GM13977 (cell line): ENCODE measurements at regions not wholly inside any gene's neighbourhood (a gene's known extent, or its start where the extent isn't known, plus 50 kb on each side); places are given as distances from the start of the nearest gene placed in this dataset.

ENCODE experiments used
- DNase-seq: peaks from one replicate; pipeline ENCODE4 v3.0.0; 2012; ENCODE audit warnings: low spot score
- in situ Hi-C: fragments of 300-500 bp; cut with MboI; formaldehyde crosslinking; loops from one replicate; pipeline ENCODE4 v1.12.0; 2022; ENCODE audit warnings: low sequenced_read_pairs, low pct_unique_long_range_greater_than_20kb, mixed read lengths, inconsistent platforms; ENCODE audit not compliant: unreplicated experiment
- TF ChIP-seq, protein P1 (sequence below): IDR thresholded peaks from 2 replicates; pipeline ENCODE4 v1.5.1; 2012; ENCODE audit warnings: mild to moderate bottlenecking, control low read depth; ENCODE audit not compliant: insufficient read depth; ENCODE audit errors: extremely low read depth, missing control alignments

DNA sequence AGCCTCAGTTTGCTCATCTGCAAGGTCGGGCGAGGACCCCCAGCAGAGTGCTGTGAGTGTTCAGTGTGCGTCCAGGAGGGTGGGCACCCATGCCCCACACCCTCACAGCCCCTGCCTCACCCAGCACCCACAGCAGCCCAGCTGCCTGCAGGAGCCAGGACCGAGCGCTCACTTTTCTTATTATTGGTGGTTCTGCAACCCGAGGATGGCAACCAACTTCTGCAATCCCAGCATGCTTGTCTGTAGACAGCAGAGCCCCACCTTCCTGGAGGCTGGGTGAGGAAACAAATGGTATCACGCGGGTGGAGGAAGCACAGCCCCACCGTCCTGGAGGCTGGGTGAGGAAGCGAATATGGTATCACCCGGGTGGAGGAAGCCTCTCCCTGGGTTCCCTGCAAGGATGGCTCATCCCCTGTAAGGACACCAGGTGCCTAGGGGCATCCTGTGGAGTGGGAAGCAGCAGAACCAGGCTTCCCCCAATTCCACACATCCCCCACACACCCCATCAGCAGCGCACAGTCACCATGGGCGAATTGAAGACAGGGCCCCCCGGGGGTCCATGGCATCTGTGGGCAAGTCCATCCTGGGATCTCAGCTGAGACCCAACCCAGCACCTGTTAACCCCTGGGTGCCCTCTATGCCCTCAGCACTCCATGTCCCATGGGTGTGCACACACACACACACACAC is 220.5 kb upstream of the RAB6C start:
- TF ChIP-seq, protein P1, sequence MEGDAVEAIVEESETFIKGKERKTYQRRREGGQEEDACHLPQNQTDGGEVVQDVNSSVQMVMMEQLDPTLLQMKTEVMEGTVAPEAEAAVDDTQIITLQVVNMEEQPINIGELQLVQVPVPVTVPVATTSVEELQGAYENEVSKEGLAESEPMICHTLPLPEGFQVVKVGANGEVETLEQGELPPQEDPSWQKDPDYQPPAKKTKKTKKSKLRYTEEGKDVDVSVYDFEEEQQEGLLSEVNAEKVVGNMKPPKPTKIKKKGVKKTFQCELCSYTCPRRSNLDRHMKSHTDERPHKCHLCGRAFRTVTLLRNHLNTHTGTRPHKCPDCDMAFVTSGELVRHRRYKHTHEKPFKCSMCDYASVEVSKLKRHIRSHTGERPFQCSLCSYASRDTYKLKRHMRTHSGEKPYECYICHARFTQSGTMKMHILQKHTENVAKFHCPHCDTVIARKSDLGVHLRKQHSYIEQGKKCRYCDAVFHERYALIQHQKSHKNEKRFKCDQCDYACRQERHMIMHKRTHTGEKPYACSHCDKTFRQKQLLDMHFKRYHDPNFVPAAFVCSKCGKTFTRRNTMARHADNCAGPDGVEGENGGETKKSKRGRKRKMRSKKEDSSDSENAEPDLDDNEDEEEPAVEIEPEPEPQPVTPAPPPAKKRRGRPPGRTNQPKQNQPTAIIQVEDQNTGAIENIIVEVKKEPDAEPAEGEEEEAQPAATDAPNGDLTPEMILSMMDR = no peak
- in situ Hi-C loops = no loop called here
- no peak for DNase-seq

GRCh38 chr2:129759472-129760010 is 219.9 kb upstream of the RAB6C start:
- TF ChIP-seq, protein P1 = no peak
- in situ Hi-C loops = no loop called here
- no peak for DNase-seq

DNA sequence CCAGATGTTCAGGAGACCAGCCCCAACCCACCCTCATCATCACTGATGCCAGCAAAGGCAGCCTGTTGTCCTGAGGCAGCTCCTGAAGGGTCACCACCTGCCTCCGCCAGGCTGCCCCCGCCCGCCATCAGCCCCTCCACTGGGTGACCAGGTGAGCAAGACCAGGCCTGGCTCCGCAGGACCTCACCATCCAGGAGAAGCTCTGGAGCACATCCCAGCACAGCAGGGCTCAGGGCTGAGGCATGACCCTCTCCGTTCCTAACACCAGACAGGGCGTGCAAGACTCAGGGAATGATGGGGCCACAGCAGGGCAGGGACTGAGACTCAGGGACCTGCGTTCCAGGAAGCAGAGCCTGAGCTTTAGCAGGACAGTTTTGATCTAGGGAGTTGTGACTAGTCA is 218.8 kb upstream of the RAB6C start:
- TF ChIP-seq, protein P1 = no peak
- in situ Hi-C loops = no loop called here
- DNase-seq = no peak

DNA sequence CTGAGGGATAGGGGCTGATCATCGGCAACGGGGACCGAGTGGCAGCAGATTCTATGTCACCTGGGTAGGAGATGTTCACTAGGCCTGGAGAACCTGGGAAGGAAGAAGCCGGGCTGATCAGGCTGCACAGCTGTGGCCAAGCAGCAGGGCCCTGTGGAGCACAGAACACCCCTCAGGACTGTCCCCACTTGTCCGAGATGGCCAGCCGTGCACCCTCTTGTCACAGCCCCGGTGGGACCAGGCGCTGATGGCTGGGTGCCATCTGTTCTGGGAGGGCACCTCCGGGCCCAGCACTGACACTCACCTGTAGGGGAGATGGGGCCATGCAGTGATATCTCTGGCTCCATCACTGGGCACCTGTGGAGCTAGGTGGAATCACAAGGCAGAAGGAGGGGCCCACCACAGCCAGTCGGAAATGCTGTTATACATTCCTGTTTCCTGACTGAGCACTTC is 217.9 kb upstream of the RAB6C start:
- TF ChIP-seq, protein P1 = no peak
- no peak for DNase-seq
- in situ Hi-C loops = no loop called here

GRCh38 chr2:129762386-129763189 is 216.9 kb upstream of the RAB6C start:
- TF ChIP-seq, protein P1 = no peak
- in situ Hi-C loops = no loop called here
- DNase-seq = no peak

GRCh38 chr2:129763190-129763846 is 216.1 kb upstream of the RAB6C start:
- no peak for DNase-seq
- in situ Hi-C loops = no loop called here
- TF ChIP-seq, protein P1 = no peak
